Trophoblast cell (in vitro differentiated cells and primary cell): ENCODE measurements at regions not wholly inside any gene's neighbourhood (a gene's known extent, or its start where the extent isn't known, plus 50 kb on each side); places are given as distances from the start of the nearest gene placed in this dataset.
"Not testable (repeated sequence)": the region's sequence is repeated elsewhere in the genome, so short reads cannot be mapped to it uniquely, and the experiment has no call there.

ENCODE experiments used
- DNase-seq, 2 donors: peaks; one replicate each; pipeline ENCODE4 v3.0.0-alpha.2; 2016
- H2AFZ ChIP-seq: 2 replicates; pipeline ENCODE4 v1.6.1; 2013; ENCODE audit warnings: low read length, moderate library complexity, mild to moderate bottlenecking; ENCODE audit not compliant: insufficient read depth, poor library complexity
- H2AK5ac ChIP-seq: 2 replicates; pipeline ENCODE4 v1.6.1; 2013; ENCODE audit warnings: mild to moderate bottlenecking, low read length
- H2BK120ac ChIP-seq: 2 replicates; pipeline ENCODE4 v1.6.1; 2013; ENCODE audit warnings: low read length, mild to moderate bottlenecking, moderate library complexity; ENCODE audit not compliant: insufficient read depth, poor library complexity
- H2BK12ac ChIP-seq: 2 replicates; pipeline ENCODE4 v1.6.1; 2013; ENCODE audit warnings: mild to moderate bottlenecking, low read length, moderate library complexity
- H2BK5ac ChIP-seq: 2 replicates; pipeline ENCODE4 v1.6.1; 2013; ENCODE audit warnings: low read length, low read depth, moderate library complexity, mild to moderate bottlenecking; ENCODE audit not compliant: poor library complexity
- H3K14ac ChIP-seq: 2 replicates; pipeline ENCODE4 v1.6.1; 2013; ENCODE audit warnings: mild to moderate bottlenecking, low read length
- H3K18ac ChIP-seq: 2 replicates; pipeline ENCODE4 v1.6.1; 2013; ENCODE audit warnings: mild to moderate bottlenecking, low read length
- H3K23ac ChIP-seq: 2 replicates; pipeline ENCODE4 v1.6.1; 2013; ENCODE audit warnings: low read length
- H3K27ac ChIP-seq: 2 replicates; pipeline ENCODE4 v1.5.1; 2013; ENCODE audit warnings: low read depth, mild to moderate bottlenecking, inconsistent platforms, low read length, moderate library complexity
- H3K27me3 ChIP-seq: 2 replicates; pipeline ENCODE4 v1.6.1; 2013; ENCODE audit warnings: inconsistent platforms, mild to moderate bottlenecking, low read length, moderate library complexity; ENCODE audit not compliant: insufficient read depth
- H3K36me3 ChIP-seq, 2 experiments: 1 replicate in 1 of 2; 2 replicates in 1 of 2; pipeline ENCODE4 v1.6.1; 2013; ENCODE audit warnings: low read length in 2 of 2, mild to moderate bottlenecking in 2 of 2, moderate library complexity in 1 of 2; ENCODE audit not compliant: insufficient read depth in 2 of 2, control insufficient read depth in 1 of 2
- H3K4ac ChIP-seq: 2 replicates; pipeline ENCODE4 v1.6.1; 2013; ENCODE audit warnings: low read depth, mild to moderate bottlenecking, low read length, moderate library complexity
- H3K4me1 ChIP-seq, 2 experiments: 1 replicate in 1 of 2; 2 replicates in 1 of 2; pipeline ENCODE4 v1.6.1; 2013; ENCODE audit warnings: low read length in 2 of 2, mild to moderate bottlenecking in 2 of 2, moderate library complexity in 1 of 2; ENCODE audit not compliant: insufficient read depth in 2 of 2, control insufficient read depth in 1 of 2
- H3K4me2 ChIP-seq: 2 replicates; pipeline ENCODE4 v1.6.1; 2013; ENCODE audit warnings: inconsistent platforms, mild to moderate bottlenecking, low read length, moderate library complexity
- H3K4me3 ChIP-seq: 2 replicates; pipeline ENCODE4 v1.5.1; 2013; ENCODE audit warnings: mild to moderate bottlenecking, low read depth, low read length, inconsistent platforms
- H3K79me1 ChIP-seq: one replicate; pipeline ENCODE4 v1.6.1; 2013; ENCODE audit warnings: low read length
- H3K79me2 ChIP-seq: 2 replicates; pipeline ENCODE4 v1.6.1; 2013; ENCODE audit warnings: low read length, mild to moderate bottlenecking; ENCODE audit not compliant: control insufficient read depth, insufficient read depth, poor library complexity
- H3K9ac ChIP-seq: 2 replicates; pipeline ENCODE4 v1.6.1; 2013; ENCODE audit warnings: mild to moderate bottlenecking, low read length
- H3K9me3 ChIP-seq: 2 replicates; pipeline ENCODE4 v1.6.1; 2013; ENCODE audit warnings: low read depth, mild to moderate bottlenecking, control low read depth, inconsistent platforms, low read length; ENCODE audit not compliant: insufficient read depth
- H4K12ac ChIP-seq: 2 replicates; pipeline ENCODE4 v1.6.1; 2013; ENCODE audit warnings: low read depth, mild to moderate bottlenecking, low read length, moderate library complexity
- H4K8ac ChIP-seq: 2 replicates; pipeline ENCODE4 v1.6.1; 2013; ENCODE audit warnings: low read depth, mild to moderate bottlenecking, low read length, moderate library complexity
- H4K91ac ChIP-seq: one replicate; pipeline ENCODE4 v1.6.1; 2013; ENCODE audit warnings: low read depth, mild to moderate bottlenecking, low read length, moderate library complexity
- WGBS: extraction: QIAGEN DNeasy Blood & Tissue Kit; methylation state at CpG from one replicate; pipeline ENCODE4 v1.1.7; 2013; ENCODE audit warnings: missing lambda C conversion rate; ENCODE audit not compliant: insufficient read length, insufficient coverage; ENCODE audit errors: extremely low coverage; 5-methylcytosine and 5-hydroxymethylcytosine counted together

DNA sequence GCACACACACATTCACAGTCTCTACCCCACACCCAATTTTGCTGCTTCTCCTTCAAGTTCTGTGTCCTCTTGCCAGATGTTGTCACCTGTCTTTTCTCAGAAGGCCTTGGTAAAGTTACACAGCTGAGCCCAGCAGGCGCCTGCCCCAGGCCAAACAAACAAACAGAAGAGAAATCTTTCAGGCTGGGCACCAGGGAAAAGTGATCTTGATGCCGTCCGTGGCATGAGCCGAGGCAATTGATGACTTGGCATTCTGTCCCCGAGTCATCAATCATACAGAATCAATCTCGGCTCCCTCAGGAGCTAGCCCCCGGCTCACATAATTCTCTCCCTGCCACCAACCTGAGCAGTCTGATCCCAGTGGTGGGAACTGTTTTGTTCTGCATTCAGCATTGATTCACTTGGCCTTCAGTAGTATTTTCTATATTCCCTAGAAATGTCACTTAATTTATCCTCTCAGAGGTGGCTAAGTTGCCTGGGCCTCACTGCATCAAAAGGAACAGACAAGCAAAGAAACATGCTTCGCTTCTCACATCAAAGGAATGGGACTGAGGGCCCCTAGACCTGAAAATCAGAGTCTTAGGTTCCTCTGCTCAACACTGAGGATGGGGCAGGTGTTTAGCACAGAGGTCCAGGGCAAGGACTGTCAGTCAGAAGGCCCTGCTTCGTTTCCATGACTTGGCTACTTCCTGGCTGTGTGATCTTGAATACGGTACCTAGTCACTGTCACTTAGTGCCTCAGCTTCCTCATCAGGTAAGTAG lies 278.8 kb upstream of the CELF4 start:
- Histone ChIP-seq H3K4me1 (no peaks in the 10 kb centered on the region), H3K27ac (no peak overlapping the region), H2BK12ac (no peak overlapping the region), H3K4me2 (no peak overlapping the region), H3K18ac (no peak overlapping the region), H3K79me1 (no peaks in the 10 kb centered on the region), H3K4ac (no peak overlapping the region), H2AK5ac (no peak overlapping the region), H2BK5ac (no peak overlapping the region), H3K9me3 (no peaks in the 10 kb centered on the region), H2AFZ (no peak overlapping the region), H4K8ac (no peak overlapping the region), H3K9ac (no peak overlapping the region), H4K12ac (no peak overlapping the region), H3K23ac (no peak overlapping the region), H4K91ac (no peak overlapping the region), H3K36me3 (no peaks in the 10 kb centered on the region), H3K14ac (no peak overlapping the region), H2BK120ac (no peak overlapping the region), H3K4me3 (no peak overlapping the region), H3K27me3 (no peaks in the 10 kb centered on the region), H3K79me2 (no peaks in the 10 kb centered on the region)
- no CpG with 5 or more reads among the region's 10 CpGs for WGBS
- DNase-seq = no peak

GRCh38 chr18:37838083-37838482 lies 272.5 kb upstream of the CELF4 start:
- Histone ChIP-seq H3K9ac (no peak overlapping the region), H3K4me1 (no peaks in the 10 kb centered on the region), H3K27me3 (no peaks in the 10 kb centered on the region), H3K79me1 (no peaks in the 10 kb centered on the region), H4K12ac (no peak overlapping the region), H2BK12ac (no peak overlapping the region), H3K4ac (no peak overlapping the region), H2AK5ac (no peak overlapping the region), H3K4me2 (no peak overlapping the region), H3K27ac (no peak overlapping the region), H3K23ac (no peak overlapping the region), H2AFZ (no peak overlapping the region), H4K91ac (no peak overlapping the region), H3K36me3 (no peaks in the 10 kb centered on the region), H3K4me3 (no peak overlapping the region), H3K79me2 (no peaks in the 10 kb centered on the region), H3K14ac (no peak overlapping the region), H2BK120ac (no peak overlapping the region), H3K18ac (no peak overlapping the region), H2BK5ac (no peak overlapping the region), H3K9me3 (no peaks in the 10 kb centered on the region), H4K8ac (no peak overlapping the region)
- WGBS = no CpG with 5 or more reads among the region's 3 CpGs
- DNase-seq = no peak

DNA sequence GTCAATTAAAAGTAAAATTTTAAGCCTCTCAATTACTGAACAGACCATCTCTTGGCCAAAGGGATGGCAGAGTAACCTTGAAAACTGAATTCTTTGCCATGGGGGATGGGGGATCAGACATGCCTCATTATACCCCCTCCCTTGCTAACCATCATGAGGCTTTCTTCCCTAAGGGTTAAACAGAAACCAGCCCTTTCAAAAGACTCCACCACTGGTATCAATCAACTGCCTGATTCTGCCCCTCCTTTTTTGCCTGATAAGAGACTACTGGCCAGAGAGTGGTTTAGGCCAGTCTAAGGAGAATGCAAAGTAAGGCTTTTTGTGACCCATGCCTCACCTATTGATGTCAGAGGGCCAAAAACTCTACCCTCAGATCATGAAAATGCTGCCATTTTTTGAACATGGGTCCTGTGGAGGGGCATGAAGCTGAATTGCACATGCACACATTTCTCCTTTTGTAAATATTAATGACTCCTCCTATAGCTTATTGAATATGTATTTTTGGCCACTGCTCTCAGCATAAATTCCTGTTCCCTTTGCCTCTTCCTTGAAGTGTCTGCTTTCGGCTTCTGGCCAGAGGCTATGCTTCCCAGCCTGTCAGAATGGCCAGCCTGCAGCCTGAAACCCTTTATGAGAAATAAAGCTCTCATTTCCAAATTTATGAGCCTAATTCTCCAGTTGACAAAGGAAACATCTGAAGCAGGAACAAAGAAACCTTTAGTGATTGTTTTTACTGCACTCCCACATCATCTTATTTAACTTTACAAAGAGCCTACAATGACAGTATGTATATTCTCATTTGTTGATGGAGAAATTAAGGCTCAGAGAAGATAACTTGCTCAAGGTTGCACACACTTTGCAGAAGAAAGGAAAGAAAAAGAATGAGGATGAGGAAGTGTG lies 270.7 kb upstream of the CELF4 start:
- H2BK5ac ChIP-seq = no peak overlapping the region
- no peaks in the 10 kb centered on the region for H3K79me1 ChIP-seq
- DNase-seq = no peak
- no peaks in the 10 kb centered on the region for H3K27me3 ChIP-seq
- H4K91ac ChIP-seq = no peak overlapping the region
- H3K4me3 ChIP-seq = no peak overlapping the region
- H4K12ac ChIP-seq = no peak overlapping the region
- H3K23ac ChIP-seq = no peak overlapping the region
- H3K9ac ChIP-seq = no peak overlapping the region
- no peak overlapping the region for H3K14ac ChIP-seq
- no peak overlapping the region for H2BK120ac ChIP-seq
- H2AK5ac ChIP-seq = no peak overlapping the region
- H3K4me1 ChIP-seq = no peaks in the 10 kb centered on the region
- no peaks in the 10 kb centered on the region for H3K9me3 ChIP-seq
- H3K4me2 ChIP-seq = no peak overlapping the region
- no peaks in the 10 kb centered on the region for H3K36me3 ChIP-seq
- H3K27ac ChIP-seq = no peak overlapping the region
- H2AFZ ChIP-seq = no peak overlapping the region
- no peaks in the 10 kb centered on the region for H3K79me2 ChIP-seq
- WGBS = no CpG with 5 or more reads among the region's 1 CpG
- H2BK12ac ChIP-seq = no peak overlapping the region
- H3K18ac ChIP-seq = no peak overlapping the region
- H3K4ac ChIP-seq = no peak overlapping the region
- H4K8ac ChIP-seq = no peak overlapping the region

GRCh38 chr18:37832010-37832695 lies 266.6 kb upstream of the CELF4 start:
- H3K36me3 ChIP-seq, H3K23ac ChIP-seq, H4K12ac ChIP-seq, H3K4me1 ChIP-seq, H2AFZ ChIP-seq, H4K91ac ChIP-seq, H3K14ac ChIP-seq, H3K79me1 ChIP-seq, H3K27ac ChIP-seq, H3K9me3 ChIP-seq, H3K4ac ChIP-seq, H3K4me3 ChIP-seq, H2BK12ac ChIP-seq, DNase-seq, H3K18ac ChIP-seq, H2BK5ac ChIP-seq, H2BK120ac ChIP-seq, H3K9ac ChIP-seq, H3K79me2 ChIP-seq, H3K4me2 ChIP-seq, H2AK5ac ChIP-seq, H4K8ac ChIP-seq, H3K27me3 ChIP-seq: not testable (repeated sequence)
- WGBS = no CpG with 5 or more reads among the region's 15 CpGs
